H9 (cell line): ENCODE measurements at regions not wholly inside any gene's neighbourhood (a gene's known extent, or its start where the extent isn't known, plus 50 kb on each side); places are given as distances from the start of the nearest gene placed in this dataset.

Experiments used
- DNase-seq: peaks from one replicate; pipeline ENCODE4 v3.0.0-alpha.2; 2017
- H2AFZ ChIP-seq: one replicate; pipeline ENCODE4 v1.6.1; 2013; ENCODE audit warnings: mild to moderate bottlenecking, low read length, control low read depth, moderate library complexity
- H2AK5ac ChIP-seq: 2 replicates; pipeline ENCODE4 v1.6.1; 2013; ENCODE audit warnings: low read length, control low read depth, mixed read lengths; ENCODE audit not compliant: insufficient read length
- H2BK120ac ChIP-seq: one replicate; pipeline ENCODE4 v1.6.1; 2013; ENCODE audit warnings: low read depth, mild to moderate bottlenecking, low read length, control low read depth, inconsistent platforms; ENCODE audit not compliant: poor library complexity, severe bottlenecking
- H2BK12ac ChIP-seq: 2 replicates; pipeline ENCODE4 v1.6.1; 2013; ENCODE audit warnings: low read length, control low read depth, mixed read lengths, low read depth; ENCODE audit not compliant: insufficient read length
- H2BK15ac ChIP-seq: 2 replicates; pipeline ENCODE4 v1.6.1; 2013; ENCODE audit warnings: low read depth, low read length, control low read depth
- H2BK20ac ChIP-seq: one replicate; pipeline ENCODE4 v1.6.1; 2013; ENCODE audit warnings: low read depth, mild to moderate bottlenecking, low read length, control low read depth, inconsistent platforms; ENCODE audit not compliant: poor library complexity, severe bottlenecking
- H2BK5ac ChIP-seq: 2 replicates; pipeline ENCODE4 v1.6.1; 2013; ENCODE audit warnings: low read length, control low read depth, mixed read lengths; ENCODE audit not compliant: insufficient read length
- H3K14ac ChIP-seq: 2 replicates; pipeline ENCODE4 v1.6.1; 2013; ENCODE audit warnings: low read length, control low read depth; ENCODE audit not compliant: insufficient read depth
- H3K18ac ChIP-seq: 2 replicates; pipeline ENCODE4 v1.6.1; 2013; ENCODE audit warnings: low read depth, mild to moderate bottlenecking, mixed read lengths, low read length, control low read depth; ENCODE audit not compliant: insufficient read length
- H3K23ac ChIP-seq: 2 replicates; pipeline ENCODE4 v1.6.1; 2013; ENCODE audit warnings: low read length, control low read depth, mixed read lengths, low read depth; ENCODE audit not compliant: insufficient read length
- H3K23me2 ChIP-seq: 2 replicates; pipeline ENCODE4 v1.6.1; 2013; ENCODE audit warnings: low read depth, mild to moderate bottlenecking, mixed read lengths, low read length, control low read depth; ENCODE audit not compliant: insufficient read length, poor library complexity, severe bottlenecking
- H3K27ac ChIP-seq: 2 replicates; pipeline ENCODE4 v1.5.1; 2013; ENCODE audit warnings: low read length, control low read depth, mixed read lengths, low read depth; ENCODE audit not compliant: insufficient read length
- H3K27me3 ChIP-seq: 2 replicates; pipeline ENCODE4 v1.6.1; 2013; ENCODE audit warnings: low read length, control low read depth, inconsistent platforms; ENCODE audit not compliant: insufficient read depth
- H3K4ac ChIP-seq: 2 replicates; pipeline ENCODE4 v1.6.1; 2013; ENCODE audit warnings: low read depth, mild to moderate bottlenecking, control low read depth, inconsistent platforms, low read length, moderate library complexity
- H3K4me1 ChIP-seq: 2 replicates; pipeline ENCODE4 v1.6.1; 2013; ENCODE audit warnings: low read length, control low read depth, inconsistent platforms; ENCODE audit not compliant: insufficient read depth
- H3K4me2 ChIP-seq: 2 replicates; pipeline ENCODE4 v1.6.1; 2013; ENCODE audit warnings: low read length, control low read depth, mixed read lengths; ENCODE audit not compliant: insufficient read length, insufficient read depth
- H3K56ac ChIP-seq: 2 replicates; pipeline ENCODE4 v1.6.1; 2013; ENCODE audit warnings: low read depth, mild to moderate bottlenecking, mixed read lengths, low read length, control low read depth; ENCODE audit not compliant: insufficient read length
- H3K79me1 ChIP-seq: 2 replicates; pipeline ENCODE4 v1.6.1; 2013; ENCODE audit warnings: low read depth, mild to moderate bottlenecking, moderate library complexity, low read length, control low read depth, inconsistent platforms; ENCODE audit not compliant: insufficient read depth, poor library complexity, severe bottlenecking
- H3K79me2 ChIP-seq: 2 replicates; pipeline ENCODE4 v1.6.1; 2013; ENCODE audit warnings: low read length, control low read depth, inconsistent platforms; ENCODE audit not compliant: insufficient read depth
- H3K9ac ChIP-seq: 2 replicates; pipeline ENCODE4 v1.6.1; 2013; ENCODE audit warnings: low read length, control low read depth, mixed read lengths; ENCODE audit not compliant: insufficient read length; ENCODE audit errors: extremely low read depth
- H3K9me3 ChIP-seq: one replicate; pipeline ENCODE4 v1.6.1; 2013; ENCODE audit warnings: low read depth, low read length, inconsistent platforms; ENCODE audit not compliant: control insufficient read depth
- H3T11ph ChIP-seq: one replicate; pipeline ENCODE4 v1.6.1; 2013; ENCODE audit warnings: mild to moderate bottlenecking, low read length, control low read depth, inconsistent platforms
- H4K20me1 ChIP-seq: one replicate; pipeline ENCODE4 v1.6.1; 2013; ENCODE audit not compliant: control insufficient read depth, insufficient read length, insufficient read depth
- H4K5ac ChIP-seq: 2 replicates; pipeline ENCODE4 v1.6.1; 2013; ENCODE audit warnings: low read depth, mild to moderate bottlenecking, mixed read lengths, low read length, control low read depth; ENCODE audit not compliant: insufficient read length
- H4K8ac ChIP-seq: replicated peaks from 2 replicates; pipeline ENCODE4 v1.6.1; 2013; ENCODE audit warnings: low read length, control low read depth, mixed read lengths, low read depth; ENCODE audit not compliant: insufficient read length
- H4K91ac ChIP-seq: 2 replicates; pipeline ENCODE4 v1.6.1; 2013; ENCODE audit warnings: low read depth, mild to moderate bottlenecking, moderate library complexity, mixed read lengths, low read length, control low read depth; ENCODE audit not compliant: insufficient read length
- H3K27ac Mint-ChIP-seq, 3 experiments: 2 replicates in 2 of 3; 3 replicates in 1 of 3; pipeline ENCODE4 v1.8.0; 2020 to 2021; ENCODE audit warnings: mixed read lengths in 3 of 3, mild to moderate bottlenecking in 1 of 3, moderate library complexity in 1 of 3
- H3K27me3 Mint-ChIP-seq: 2 replicates; pipeline ENCODE4 v1.8.0; 2021; ENCODE audit warnings: low read depth, mild to moderate bottlenecking, moderate library complexity, mixed read lengths
- H3K36me3 Mint-ChIP-seq, 3 experiments: 2 replicates in 2 of 3; 3 replicates in 1 of 3; pipeline ENCODE4 v1.8.0; 2020 to 2021; ENCODE audit warnings: low read depth in 3 of 3, mixed read lengths in 3 of 3; ENCODE audit not compliant: insufficient read depth in 1 of 3
- H3K4me1 Mint-ChIP-seq, 2 experiments: 2 replicates each; pipeline ENCODE4 v1.8.0; 2020; ENCODE audit warnings: mixed read lengths in 2 of 2
- H3K4me3 Mint-ChIP-seq, 2 experiments: 2 replicates in 1 of 2; 3 replicates in 1 of 2; pipeline ENCODE4 v1.8.0; 2020 to 2021; ENCODE audit warnings: mild to moderate bottlenecking in 2 of 2, mixed read lengths in 2 of 2, moderate library complexity in 1 of 2
- H3K9me3 Mint-ChIP-seq, 2 experiments: 2 replicates in 1 of 2; 3 replicates in 1 of 2; pipeline ENCODE4 v1.8.0; 2020; ENCODE audit warnings: mild to moderate bottlenecking in 2 of 2, mixed read lengths in 2 of 2, moderate library complexity in 1 of 2
- CTCF ChIP-seq: fragments of 200-600 bp; sonication (generic); conservative IDR thresholded peaks from 3 replicates; pipeline ENCODE4 v1.8.0; 2021; ENCODE audit warnings: antibody characterized with exemption, mild to moderate bottlenecking
- WGBS: extraction: QIAGEN DNeasy Blood & Tissue Kit; methylation state at CpG from one replicate; pipeline ENCODE4 v1.1.7; 2013; ENCODE audit warnings: missing lambda C conversion rate, low lambda C conversion rate, mixed read lengths; ENCODE audit not compliant: insufficient read length; ENCODE audit errors: extremely low coverage; 5-methylcytosine and 5-hydroxymethylcytosine counted together

GRCh38 chr9:135226369-135227050 lies 139.0 kb downstream of the OLFM1 start:
- Mint-ChIP-seq H3K36me3 (no peaks in the 10 kb centered on the region), H3K27ac (no peak overlapping the region), H3K27me3 (peaks cover 3% of the 10 kb centered on the region), H3K4me3 (no peak overlapping the region), H3K4me1 (peaks cover 23 to 24% of the 10 kb centered on the region in 2 experiments), H3K9me3 (no peaks in the 10 kb centered on the region)
- Histone ChIP-seq H4K8ac (no peak overlapping the region), H2BK12ac (no peak overlapping the region), H2BK120ac (no peak overlapping the region), H4K20me1 (no peaks in the 10 kb centered on the region), H3K9me3 (no peaks in the 10 kb centered on the region), H3K79me1 (no peaks in the 10 kb centered on the region), H3K79me2 (no peaks in the 10 kb centered on the region), H3K56ac (no peak overlapping the region), H3K23me2 (no peaks in the 10 kb centered on the region), H4K5ac (no peak overlapping the region), H3K4me1 (no peaks in the 10 kb centered on the region), H3K4ac (no peak overlapping the region), H4K91ac (no peak overlapping the region), H2AFZ (no peak overlapping the region), H3K18ac (no peak overlapping the region), H3K27ac (no peak overlapping the region), H2AK5ac (no peak overlapping the region), H3K23ac (no peak overlapping the region), H3K27me3 (no peaks in the 10 kb centered on the region), H3T11ph (no peak overlapping the region), H3K14ac (no peak overlapping the region; the same call in 1 of the 2 replicates), H3K4me2 (no peak overlapping the region), H2BK20ac (no peak overlapping the region), H2BK15ac (no peak overlapping the region), H2BK5ac (no peak overlapping the region), H3K9ac (no peak overlapping the region)
- TF ChIP-seq CTCF: no peak
- no peak for DNase-seq
- WGBS: no CpG with 5 or more reads among the region's 5 CpGs
